IMR-90 (cell line): ENCODE measurements at regions not wholly inside any gene's neighbourhood (a gene's known extent, or its start where the extent isn't known, plus 50 kb on each side); places are given as distances from the start of the nearest gene placed in this dataset.

Experiments used
- ATAC-seq: fragments of 200-7000 bp; cut with Tn5 transposase; 2 replicates; pipeline ENCODE4 v1.9.1; 2020; ENCODE audit warnings: low read depth, mild to moderate bottlenecking, moderate library complexity
- BruUV-seq: library from RNA; stranded (reverse); fragments of 400-500 nt; replicated peaks from 2 replicates; lab custom pipeline; 2021; lab: Mats Ljungman, UMichigan
- CTCF ChIA-PET: fragments of 300-600 bp; formaldehyde crosslinking; extraction: SDS; loops from one replicate; lab custom pipeline; 2021; ENCODE audit warnings: antibody characterized with exemption; lab: Yijun Ruan, JAX
- POLR2A ChIA-PET: fragments of 300-600 bp; sonication (Branson Sonifier 250); formaldehyde crosslinking; loops from one replicate; lab custom pipeline; 2022; ENCODE audit warnings: antibody characterized with exemption; ENCODE audit not compliant: unreplicated experiment; lab: Charles Lee
- DNase-seq: peaks from one replicate; pipeline ENCODE4 v3.0.0; 2013
- H2AFZ ChIP-seq: replicated peaks from 2 replicates; pipeline ENCODE3; 2013; ENCODE audit warnings: low read length, mild to moderate bottlenecking; ENCODE audit not compliant: poor library complexity
- H2AK5ac ChIP-seq: 2 replicates; pipeline ENCODE4 v1.6.1; 2013; ENCODE audit warnings: low read depth, low read length, inconsistent platforms
- H2AK9ac ChIP-seq: replicated peaks from 2 replicates; pipeline ENCODE3; 2013; ENCODE audit warnings: mild to moderate bottlenecking, low read depth, low read length, moderate library complexity; ENCODE audit not compliant: poor library complexity
- H2BK120ac ChIP-seq: 2 replicates; pipeline ENCODE4 v1.6.1; 2013; ENCODE audit warnings: low read depth, low read length, inconsistent platforms
- H2BK15ac ChIP-seq: 3 replicates; pipeline ENCODE4 v1.6.1; 2013; ENCODE audit warnings: low read depth, low read length, inconsistent platforms
- H2BK20ac ChIP-seq: 2 replicates; pipeline ENCODE4 v1.6.1; 2013; ENCODE audit warnings: low read depth, mild to moderate bottlenecking, inconsistent platforms, low read length, moderate library complexity
- H2BK5ac ChIP-seq: 2 replicates; pipeline ENCODE4 v1.6.1; 2013; ENCODE audit warnings: mild to moderate bottlenecking, low read depth, low read length, inconsistent platforms; ENCODE audit not compliant: poor library complexity, severe bottlenecking
- H3K14ac ChIP-seq: replicated peaks from 2 replicates; pipeline ENCODE4 v1.6.1; 2013; ENCODE audit warnings: low read depth, low read length, inconsistent platforms
- H3K18ac ChIP-seq: 2 replicates; pipeline ENCODE4 v1.6.1; 2013; ENCODE audit warnings: low read depth, low read length, control low read depth
- H3K23ac ChIP-seq: 2 replicates; pipeline ENCODE4 v1.6.1; 2013; ENCODE audit warnings: low read depth, low read length, inconsistent platforms
- H3K27ac ChIP-seq: 2 replicates; pipeline ENCODE4 v1.5.1; 2013; ENCODE audit warnings: mild to moderate bottlenecking, control low read depth, low read length; ENCODE audit not compliant: insufficient read depth
- H3K27me3 ChIP-seq: 2 replicates; pipeline ENCODE4 v1.6.1; 2013; ENCODE audit warnings: low read length; ENCODE audit not compliant: control insufficient read depth, insufficient read depth
- H3K36me3 ChIP-seq: 2 replicates; pipeline ENCODE4 v1.6.1; 2013; ENCODE audit warnings: low read length, mixed read lengths; ENCODE audit not compliant: control insufficient read depth, insufficient read depth
- H3K4ac ChIP-seq: 2 replicates; pipeline ENCODE4 v1.6.1; 2013; ENCODE audit warnings: low read depth, low read length, inconsistent platforms
- H3K4me1 ChIP-seq: 2 replicates; pipeline ENCODE4 v1.6.1; 2013; ENCODE audit warnings: low read length, mixed read lengths; ENCODE audit not compliant: control insufficient read depth, insufficient read depth
- H3K4me2 ChIP-seq: 2 replicates; pipeline ENCODE4 v1.6.1; 2013; ENCODE audit warnings: low read depth, mild to moderate bottlenecking, control low read depth, low read length, moderate library complexity
- H3K4me3 ChIP-seq: 2 replicates; pipeline ENCODE4 v1.5.1; 2013; ENCODE audit warnings: low read depth, mild to moderate bottlenecking, control low read depth, low read length, moderate library complexity; ENCODE audit not compliant: insufficient read depth
- H3K56ac ChIP-seq: 2 replicates; pipeline ENCODE4 v1.6.1; 2013; ENCODE audit warnings: low read length, inconsistent platforms; ENCODE audit not compliant: insufficient read depth; ENCODE audit errors: extremely low read depth
- H3K79me1 ChIP-seq, 2 experiments: 2 replicates each; pipeline ENCODE4 v1.6.1; 2013; ENCODE audit warnings: low read length in 2 of 2, inconsistent platforms in 1 of 2, low read depth in 1 of 2
- H3K9ac ChIP-seq: 2 replicates; pipeline ENCODE4 v1.6.1; 2013; ENCODE audit warnings: low read depth, low read length, control low read depth
- H3K9me1 ChIP-seq: 2 replicates; pipeline ENCODE4 v1.6.1; 2013; ENCODE audit warnings: low read length, inconsistent platforms; ENCODE audit not compliant: insufficient read depth
- H3K9me3 ChIP-seq: 2 replicates; pipeline ENCODE4 v1.6.1; 2013; ENCODE audit warnings: low read length; ENCODE audit not compliant: control insufficient read depth, insufficient read depth
- H4K20me1 ChIP-seq: 2 replicates; pipeline ENCODE4 v1.6.1; 2013; ENCODE audit warnings: low read length, inconsistent platforms; ENCODE audit not compliant: insufficient read depth
- H4K5ac ChIP-seq: 2 replicates; pipeline ENCODE4 v1.6.1; 2013; ENCODE audit warnings: mild to moderate bottlenecking, low read depth, low read length, control low read depth
- H4K8ac ChIP-seq, 2 experiments: 2 replicates each; pipeline ENCODE4 v1.6.1; 2013; ENCODE audit warnings: low read depth in 2 of 2, low read length in 2 of 2, control low read depth in 1 of 2, inconsistent platforms in 1 of 2
- H4K91ac ChIP-seq: 2 replicates; pipeline ENCODE4 v1.6.1; 2013; ENCODE audit warnings: low read depth, low read length, inconsistent platforms; ENCODE audit not compliant: insufficient read depth
- BHLHE40 ChIP-seq: fragments of 150-350 bp; IDR thresholded peaks from 2 replicates; pipeline ENCODE4 v1.6.1; 2016; ENCODE audit warnings: mild to moderate bottlenecking, low read depth, low read length
- MAZ ChIP-seq: IDR thresholded peaks from 2 replicates; pipeline ENCODE4 v1.6.1; 2012; ENCODE audit warnings: low read depth, mild to moderate bottlenecking, low read length, improper control_type of control experiment, moderate library complexity, borderline replicate concordance
- NFE2L2 ChIP-seq: fragments of 150-350 bp; IDR thresholded peaks from 2 replicates; pipeline ENCODE4 v1.6.1; 2016; ENCODE audit warnings: low read depth, mild to moderate bottlenecking, low read length
- POLR2A ChIP-seq: IDR thresholded peaks from 2 replicates; pipeline ENCODE4 v1.6.1; 2012; ENCODE audit warnings: mild to moderate bottlenecking, low read depth, low read length
- WGBS, 2 experiments: methylation state at CpG; one replicate each; pipeline versions ENCODE4 v1.1.5 to v1.1.7; 2013; ENCODE audit warnings: missing lambda C conversion rate in 2 of 2; ENCODE audit not compliant: insufficient read length in 1 of 2; ENCODE audit errors: extremely low coverage in 2 of 2; 5-methylcytosine and 5-hydroxymethylcytosine counted together
- dilution Hi-C: fragments of 300-500 bp; cut with HindIII; formaldehyde crosslinking; loops from one replicate; pipeline ENCODE4 v1.14.3; 2018; ENCODE audit warnings: low sequenced_read_pairs; ENCODE audit not compliant: unreplicated experiment
- in situ Hi-C: fragments of 300-500 bp; cut with MboI; formaldehyde crosslinking; loops from 3 replicates; pipeline ENCODE4 v1.14.3; 2019; ENCODE audit warnings: low sequenced_read_pairs, inconsistent platforms, mixed read lengths
- intact Hi-C: fragments of 100-400 bp; cut with micrococcal nuclease; formaldehyde crosslinking; loops from 2 replicates; pipeline ENCODE4 v1.10.0; 2022
- TF ChIP-seq, protein P1 (sequence below): fragments of 150-350 bp; IDR thresholded peaks from 2 replicates; pipeline ENCODE4 v1.6.1; 2016; ENCODE audit warnings: low read depth, mild to moderate bottlenecking, low read length, moderate library complexity, borderline replicate concordance

DNA sequence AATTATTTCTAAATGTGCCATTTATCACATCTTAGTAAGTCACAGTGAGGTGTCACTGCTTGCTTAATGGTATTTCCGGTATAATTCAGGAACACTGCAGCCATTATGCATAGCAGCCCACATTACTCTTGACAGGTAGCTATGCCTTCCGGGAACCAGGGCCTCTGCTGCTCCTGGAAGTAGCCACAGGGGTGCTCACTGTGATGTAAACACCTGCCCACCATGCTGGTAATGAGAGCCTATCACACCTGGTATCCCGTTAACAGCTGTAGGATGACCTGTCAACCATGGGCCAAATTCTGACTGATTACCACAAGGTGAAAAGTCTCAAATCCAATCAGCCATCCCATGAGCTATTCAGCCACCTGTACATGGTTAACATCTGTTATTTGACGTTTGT, 647.0 kb upstream of the NXPH2 start:
- POLR2A ChIA-PET: no interaction called here
- Histone ChIP-seq H2BK120ac (no peak overlapping the region), H2BK15ac (no peak overlapping the region)

More for the DNA sequence above, 647.0 kb upstream of the NXPH2 start:
- Histone ChIP-seq H3K23ac (no peak overlapping the region), H2AK9ac (no peak overlapping the region), H2AFZ (no peak overlapping the region), H3K9me3 (peaks cover 3% of the 10 kb centered on the region), H3K4me2 (no peak overlapping the region), H4K8ac (no peak overlapping the region), H2AK5ac (no peak overlapping the region), H3K27me3 (no peaks in the 10 kb centered on the region), H3K9ac (no peak overlapping the region), H3K4me3 (no peak overlapping the region), H3K14ac (no peak overlapping the region), H3K4ac (no peak overlapping the region), H3K79me1 (no peaks in the 10 kb centered on the region), H3K27ac (no peak overlapping the region), H3K4me1 (no peaks in the 10 kb centered on the region), H3K18ac (no peak overlapping the region), H4K20me1 (no peaks in the 10 kb centered on the region), H2BK20ac (no peak overlapping the region), H3K36me3 (no peaks in the 10 kb centered on the region), H4K91ac (no peak overlapping the region), H2BK5ac (no peak overlapping the region), H3K9me1 (no peaks in the 10 kb centered on the region), H3K56ac (no peak overlapping the region), H4K5ac (no peak overlapping the region)
- dilution Hi-C loops: no loop called here
- no peak for DNase-seq
- in situ Hi-C loops: no loop called here
- no TSS peak for BruUV-seq
- ATAC-seq: no peak
- CTCF ChIA-PET: no interaction called here
- intact Hi-C loops: no loop called here
- no peak for TF ChIP-seq POLR2A
- TF ChIP-seq BHLHE40: no peak
- no peak for TF ChIP-seq NFE2L2
- no peak for TF ChIP-seq MAZ
- TF ChIP-seq, protein P1, sequence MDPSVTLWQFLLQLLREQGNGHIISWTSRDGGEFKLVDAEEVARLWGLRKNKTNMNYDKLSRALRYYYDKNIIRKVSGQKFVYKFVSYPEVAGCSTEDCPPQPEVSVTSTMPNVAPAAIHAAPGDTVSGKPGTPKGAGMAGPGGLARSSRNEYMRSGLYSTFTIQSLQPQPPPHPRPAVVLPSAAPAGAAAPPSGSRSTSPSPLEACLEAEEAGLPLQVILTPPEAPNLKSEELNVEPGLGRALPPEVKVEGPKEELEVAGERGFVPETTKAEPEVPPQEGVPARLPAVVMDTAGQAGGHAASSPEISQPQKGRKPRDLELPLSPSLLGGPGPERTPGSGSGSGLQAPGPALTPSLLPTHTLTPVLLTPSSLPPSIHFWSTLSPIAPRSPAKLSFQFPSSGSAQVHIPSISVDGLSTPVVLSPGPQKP: no peak
- 33% methylated on average over 1 of the region's 4 CpGs; no CpG with 5 or more reads in 1 of the 2 experiments for WGBS, 2 experiments
